GM12875 (cell line): ENCODE measurements at regions not wholly inside any gene's neighbourhood (a gene's known extent, or its start where the extent isn't known, plus 50 kb on each side); places are given as distances from the start of the nearest gene placed in this dataset.

Experiments used
- H3K4me3 ChIP-seq: one replicate; pipeline ENCODE4 v1.5.1; 2011; ENCODE audit warnings: low read depth, low read length, control low read depth
- CTCF ChIP-seq: IDR thresholded peaks from 2 replicates; pipeline ENCODE4 v1.5.1; 2011; ENCODE audit warnings: low read depth, mild to moderate bottlenecking, control low read depth, inconsistent platforms, low read length, moderate library complexity, borderline replicate concordance; ENCODE audit not compliant: insufficient read depth

- no peak for TF ChIP-seq CTCF
- no peak overlapping the region for H3K4me3 ChIP-seq
Observed at GRCh38 chr4:124487651-124488050, 224.9 kb downstream of the ANKRD50 start.

DNA sequence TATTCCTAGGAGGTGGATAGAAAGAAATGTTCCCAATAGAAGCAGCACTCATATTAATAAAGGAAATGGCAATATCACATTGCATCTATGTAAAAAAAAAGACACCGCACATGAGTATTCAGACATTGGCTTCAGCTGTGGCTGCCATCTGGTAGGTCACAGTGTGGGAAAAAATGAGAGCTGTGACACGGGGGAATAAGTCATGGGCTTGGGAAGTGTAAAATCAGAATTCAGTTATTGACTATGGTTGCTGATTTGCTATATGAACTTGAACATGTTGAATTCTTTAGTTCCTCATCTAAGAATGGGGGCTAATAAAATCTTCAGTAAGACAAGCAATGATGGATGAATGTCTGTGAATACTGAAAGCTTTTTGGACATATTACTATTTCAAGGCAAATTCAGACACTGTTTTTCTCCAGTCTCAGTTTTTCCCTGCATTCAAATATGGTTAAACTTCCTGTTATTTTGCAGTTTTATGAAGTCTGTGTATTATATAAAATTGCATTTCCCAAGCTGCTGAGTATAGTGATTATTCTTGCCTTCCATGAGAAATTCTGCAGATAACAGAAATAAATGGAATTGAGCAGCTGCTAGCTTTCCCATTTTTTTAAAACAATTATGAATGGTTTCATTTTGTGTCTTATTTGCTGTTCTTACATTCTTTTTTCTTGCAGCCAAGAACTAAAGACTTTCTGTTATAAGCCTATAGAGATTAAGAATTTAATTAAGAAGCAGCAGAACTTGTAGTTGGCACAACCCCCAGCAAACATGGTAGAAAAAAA is 221.0 kb downstream of the ANKRD50 start:
- TF ChIP-seq CTCF, result no peak
- no peak overlapping the region for H3K4me3 ChIP-seq

DNA sequence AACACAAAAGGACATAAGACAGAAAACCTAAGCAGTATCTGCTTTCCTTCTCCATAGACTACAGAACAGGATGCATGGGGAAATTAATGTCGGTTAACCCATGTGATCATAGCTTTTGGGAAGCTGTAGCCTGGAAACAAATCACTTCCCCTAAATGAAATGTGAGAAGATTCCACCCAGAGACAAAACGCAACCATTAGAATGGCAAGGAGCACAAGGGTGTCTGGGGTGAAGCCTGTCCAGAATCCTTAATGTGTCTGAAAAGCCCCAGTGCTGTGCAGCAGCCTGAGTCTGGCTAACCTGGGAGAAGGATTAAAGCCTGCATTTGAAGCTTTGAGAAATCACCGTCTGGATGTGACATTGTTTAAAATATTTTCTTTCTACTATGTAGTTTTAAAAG is 213.3 kb downstream of the ANKRD50 start:
- no peak overlapping the region for H3K4me3 ChIP-seq
- no peak for TF ChIP-seq CTCF

GRCh38 chr4:124501576-124501975 is 211.0 kb downstream of the ANKRD50 start:
- TF ChIP-seq CTCF, result no peak
- no peak overlapping the region for H3K4me3 ChIP-seq

GRCh38 chr4:124504431-124504830 is 208.1 kb downstream of the ANKRD50 start:
- TF ChIP-seq CTCF, result no peak
- no peak overlapping the region for H3K4me3 ChIP-seq

DNA sequence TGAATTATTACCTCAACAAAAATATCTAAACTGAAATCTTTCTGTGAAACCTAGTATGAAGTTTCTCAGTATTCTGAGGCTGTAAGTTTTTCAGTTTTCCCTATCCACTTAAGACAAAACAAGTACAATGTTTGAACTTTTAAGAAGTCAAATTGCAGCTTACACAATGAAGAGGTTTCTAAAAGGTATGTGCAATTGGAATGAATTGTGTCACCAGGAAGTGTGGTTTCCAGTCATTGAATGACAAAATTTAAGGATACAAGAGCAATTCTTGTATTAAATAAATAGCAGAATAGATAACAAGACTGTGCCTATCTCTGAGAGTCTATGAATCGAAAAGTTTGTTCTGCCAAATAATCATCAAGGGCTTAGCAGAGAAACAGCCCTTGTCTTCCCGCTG is 207.3 kb downstream of the ANKRD50 start:
- no peak for TF ChIP-seq CTCF
- no peak overlapping the region for H3K4me3 ChIP-seq

DNA sequence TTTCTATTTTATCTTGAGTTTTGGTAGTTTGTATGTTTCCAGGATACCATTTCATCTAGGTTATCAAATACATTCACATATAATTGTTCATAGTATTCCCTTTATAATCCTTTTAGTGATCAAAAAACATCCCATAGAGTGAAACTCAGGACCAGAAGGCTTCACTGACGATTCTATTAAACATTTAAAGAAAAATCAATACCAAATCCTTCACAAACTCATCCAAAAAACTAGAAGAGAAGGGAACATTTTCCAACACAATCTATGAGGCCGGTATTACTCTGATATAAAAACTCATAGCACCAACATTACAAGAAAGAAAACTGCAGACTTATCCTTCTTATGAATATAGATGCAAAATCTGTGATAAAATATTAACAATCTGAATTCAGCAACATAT is 203.4 kb downstream of the ANKRD50 start:
- no peak for TF ChIP-seq CTCF

More for the DNA sequence above, 203.4 kb downstream of the ANKRD50 start:
- no peak overlapping the region for H3K4me3 ChIP-seq
